IMR-90 (cell line): ENCODE measurements at regions not wholly inside any gene's neighbourhood (a gene's known extent, or its start where the extent isn't known, plus 50 kb on each side); places are given as distances from the start of the nearest gene placed in this dataset.

Experiments
- ATAC-seq: fragments of 200-7000 bp; cut with Tn5 transposase; 2 replicates; pipeline ENCODE4 v1.9.1; 2020; ENCODE audit warnings: low read depth, mild to moderate bottlenecking, moderate library complexity
- BruUV-seq: library from RNA; stranded (reverse); fragments of 400-500 nt; replicated peaks from 2 replicates; lab custom pipeline; 2021; lab: Mats Ljungman, UMichigan
- CTCF ChIA-PET: fragments of 300-600 bp; formaldehyde crosslinking; extraction: SDS; loops from one replicate; lab custom pipeline; 2021; ENCODE audit warnings: antibody characterized with exemption; lab: Yijun Ruan, JAX
- POLR2A ChIA-PET: fragments of 300-600 bp; sonication (Branson Sonifier 250); formaldehyde crosslinking; loops from one replicate; lab custom pipeline; 2022; ENCODE audit warnings: antibody characterized with exemption; ENCODE audit not compliant: unreplicated experiment; lab: Charles Lee
- DNase-seq: peaks from one replicate; pipeline ENCODE4 v3.0.0; 2013
- H2AFZ ChIP-seq: replicated peaks from 2 replicates; pipeline ENCODE3; 2013; ENCODE audit warnings: low read length, mild to moderate bottlenecking; ENCODE audit not compliant: poor library complexity
- H2AK5ac ChIP-seq: 2 replicates; pipeline ENCODE4 v1.6.1; 2013; ENCODE audit warnings: low read depth, low read length, inconsistent platforms
- H2AK9ac ChIP-seq: replicated peaks from 2 replicates; pipeline ENCODE3; 2013; ENCODE audit warnings: mild to moderate bottlenecking, low read depth, low read length, moderate library complexity; ENCODE audit not compliant: poor library complexity
- H2BK120ac ChIP-seq: 2 replicates; pipeline ENCODE4 v1.6.1; 2013; ENCODE audit warnings: low read depth, low read length, inconsistent platforms
- H2BK15ac ChIP-seq: 3 replicates; pipeline ENCODE4 v1.6.1; 2013; ENCODE audit warnings: low read depth, low read length, inconsistent platforms
- H2BK20ac ChIP-seq: 2 replicates; pipeline ENCODE4 v1.6.1; 2013; ENCODE audit warnings: low read depth, mild to moderate bottlenecking, inconsistent platforms, low read length, moderate library complexity
- H2BK5ac ChIP-seq: 2 replicates; pipeline ENCODE4 v1.6.1; 2013; ENCODE audit warnings: mild to moderate bottlenecking, low read depth, low read length, inconsistent platforms; ENCODE audit not compliant: poor library complexity, severe bottlenecking
- H3K14ac ChIP-seq: replicated peaks from 2 replicates; pipeline ENCODE4 v1.6.1; 2013; ENCODE audit warnings: low read depth, low read length, inconsistent platforms
- H3K18ac ChIP-seq: 2 replicates; pipeline ENCODE4 v1.6.1; 2013; ENCODE audit warnings: low read depth, low read length, control low read depth
- H3K23ac ChIP-seq: 2 replicates; pipeline ENCODE4 v1.6.1; 2013; ENCODE audit warnings: low read depth, low read length, inconsistent platforms
- H3K27ac ChIP-seq: 2 replicates; pipeline ENCODE4 v1.5.1; 2013; ENCODE audit warnings: mild to moderate bottlenecking, control low read depth, low read length; ENCODE audit not compliant: insufficient read depth
- H3K27me3 ChIP-seq: 2 replicates; pipeline ENCODE4 v1.6.1; 2013; ENCODE audit warnings: low read length; ENCODE audit not compliant: control insufficient read depth, insufficient read depth
- H3K36me3 ChIP-seq: 2 replicates; pipeline ENCODE4 v1.6.1; 2013; ENCODE audit warnings: low read length, mixed read lengths; ENCODE audit not compliant: control insufficient read depth, insufficient read depth
- H3K4ac ChIP-seq: 2 replicates; pipeline ENCODE4 v1.6.1; 2013; ENCODE audit warnings: low read depth, low read length, inconsistent platforms
- H3K4me1 ChIP-seq: 2 replicates; pipeline ENCODE4 v1.6.1; 2013; ENCODE audit warnings: low read length, mixed read lengths; ENCODE audit not compliant: control insufficient read depth, insufficient read depth
- H3K4me2 ChIP-seq: 2 replicates; pipeline ENCODE4 v1.6.1; 2013; ENCODE audit warnings: low read depth, mild to moderate bottlenecking, control low read depth, low read length, moderate library complexity
- H3K4me3 ChIP-seq: 2 replicates; pipeline ENCODE4 v1.5.1; 2013; ENCODE audit warnings: low read depth, mild to moderate bottlenecking, control low read depth, low read length, moderate library complexity; ENCODE audit not compliant: insufficient read depth
- H3K56ac ChIP-seq: 2 replicates; pipeline ENCODE4 v1.6.1; 2013; ENCODE audit warnings: low read length, inconsistent platforms; ENCODE audit not compliant: insufficient read depth; ENCODE audit errors: extremely low read depth
- H3K79me1 ChIP-seq, 2 experiments: 2 replicates each; pipeline ENCODE4 v1.6.1; 2013; ENCODE audit warnings: low read length in 2 of 2, inconsistent platforms in 1 of 2, low read depth in 1 of 2
- H3K9ac ChIP-seq: 2 replicates; pipeline ENCODE4 v1.6.1; 2013; ENCODE audit warnings: low read depth, low read length, control low read depth
- H3K9me1 ChIP-seq: 2 replicates; pipeline ENCODE4 v1.6.1; 2013; ENCODE audit warnings: low read length, inconsistent platforms; ENCODE audit not compliant: insufficient read depth
- H3K9me3 ChIP-seq: 2 replicates; pipeline ENCODE4 v1.6.1; 2013; ENCODE audit warnings: low read length; ENCODE audit not compliant: control insufficient read depth, insufficient read depth
- H4K20me1 ChIP-seq: 2 replicates; pipeline ENCODE4 v1.6.1; 2013; ENCODE audit warnings: low read length, inconsistent platforms; ENCODE audit not compliant: insufficient read depth
- H4K5ac ChIP-seq: 2 replicates; pipeline ENCODE4 v1.6.1; 2013; ENCODE audit warnings: mild to moderate bottlenecking, low read depth, low read length, control low read depth
- H4K8ac ChIP-seq, 2 experiments: 2 replicates each; pipeline ENCODE4 v1.6.1; 2013; ENCODE audit warnings: low read depth in 2 of 2, low read length in 2 of 2, control low read depth in 1 of 2, inconsistent platforms in 1 of 2
- H4K91ac ChIP-seq: 2 replicates; pipeline ENCODE4 v1.6.1; 2013; ENCODE audit warnings: low read depth, low read length, inconsistent platforms; ENCODE audit not compliant: insufficient read depth
- FOS ChIP-seq: fragments of 150-350 bp; IDR thresholded peaks from 2 replicates; pipeline ENCODE4 v1.6.1; 2016; ENCODE audit warnings: low read depth, low read length
- POLR2A ChIP-seq: IDR thresholded peaks from 2 replicates; pipeline ENCODE4 v1.6.1; 2012; ENCODE audit warnings: mild to moderate bottlenecking, low read depth, low read length
- RFX5 ChIP-seq: IDR thresholded peaks from 2 replicates; pipeline ENCODE4 v1.8.0; 2012; ENCODE audit warnings: low read depth, mild to moderate bottlenecking, low read length, moderate library complexity
- dilution Hi-C: fragments of 300-500 bp; cut with HindIII; formaldehyde crosslinking; loops from one replicate; pipeline ENCODE4 v1.14.3; 2018; ENCODE audit warnings: low sequenced_read_pairs; ENCODE audit not compliant: unreplicated experiment
- in situ Hi-C: fragments of 300-500 bp; cut with MboI; formaldehyde crosslinking; loops from 3 replicates; pipeline ENCODE4 v1.14.3; 2019; ENCODE audit warnings: low sequenced_read_pairs, inconsistent platforms, mixed read lengths
- intact Hi-C: fragments of 100-400 bp; cut with micrococcal nuclease; formaldehyde crosslinking; loops from 2 replicates; pipeline ENCODE4 v1.10.0; 2022

DNA sequence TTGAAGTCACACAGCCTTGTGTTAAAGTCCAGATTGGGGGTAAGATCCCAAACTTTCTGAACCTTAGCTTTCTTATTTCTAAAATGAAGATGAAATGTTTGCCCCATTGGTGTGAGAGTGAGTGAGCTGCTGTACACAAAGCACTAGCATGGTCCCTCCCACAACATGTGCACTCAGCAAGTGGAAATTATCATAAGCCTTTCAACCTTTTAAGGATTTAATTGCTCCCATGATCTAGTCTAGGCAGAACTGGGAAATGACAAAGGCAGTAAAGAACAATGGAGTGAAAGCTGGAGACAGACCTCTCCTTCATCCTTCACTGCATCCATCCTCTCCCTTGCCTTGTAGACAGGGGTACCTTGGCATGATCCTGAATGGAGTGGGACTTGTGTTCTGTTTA, 76.0 kb upstream of the GPR12 start:
- ATAC-seq (no peak), DNase-seq (no peak)
- H3K9me3 ChIP-seq: no peaks in the 10 kb centered on the region
- H3K4ac ChIP-seq: no peak overlapping the region
- ChIA-PET POLR2A (no interaction called here), CTCF (no interaction called here)
- no peak overlapping the region for H3K56ac ChIP-seq
- peaks cover 3% of the 10 kb centered on the region for H3K27me3 ChIP-seq
- no TSS peak for BruUV-seq
- no peak overlapping the region for H3K18ac ChIP-seq
- H3K79me1 ChIP-seq: no peaks in the 10 kb centered on the region
- no peak overlapping the region for H2AK9ac ChIP-seq
- H3K4me1 ChIP-seq: no peaks in the 10 kb centered on the region
- H3K36me3 ChIP-seq: no peaks in the 10 kb centered on the region
- no peak overlapping the region for H4K91ac ChIP-seq
- H3K4me3 ChIP-seq: no peak overlapping the region
- TF ChIP-seq RFX5 (no peak), FOS (no peak), POLR2A (no peak)
- H2AFZ ChIP-seq: no peak overlapping the region
- no peak overlapping the region for H2BK120ac ChIP-seq
- intact Hi-C loops (no loop called here), in situ Hi-C loops (no loop called here), dilution Hi-C loops (no loop called here)
- no peak overlapping the region for H2BK5ac ChIP-seq
- H2BK15ac ChIP-seq: no peak overlapping the region
- H3K9ac ChIP-seq: no peak overlapping the region
- H3K27ac ChIP-seq: no peak overlapping the region
- no peak overlapping the region for H3K14ac ChIP-seq
- H2AK5ac ChIP-seq: no peak overlapping the region
- H4K20me1 ChIP-seq: no peaks in the 10 kb centered on the region
- H2BK20ac ChIP-seq: no peak overlapping the region
- no peak overlapping the region for H3K23ac ChIP-seq
- no peak overlapping the region for H4K5ac ChIP-seq
- H3K9me1 ChIP-seq: no peaks in the 10 kb centered on the region
- no peak overlapping the region for H4K8ac ChIP-seq
- H3K4me2 ChIP-seq: no peak overlapping the region
